ENCODE measurements at regions not wholly inside any gene's neighbourhood (a gene's known extent, or its start where the extent isn't known, plus 50 kb on each side); places are given as distances from the start of the nearest gene placed in this dataset.

DNA sequence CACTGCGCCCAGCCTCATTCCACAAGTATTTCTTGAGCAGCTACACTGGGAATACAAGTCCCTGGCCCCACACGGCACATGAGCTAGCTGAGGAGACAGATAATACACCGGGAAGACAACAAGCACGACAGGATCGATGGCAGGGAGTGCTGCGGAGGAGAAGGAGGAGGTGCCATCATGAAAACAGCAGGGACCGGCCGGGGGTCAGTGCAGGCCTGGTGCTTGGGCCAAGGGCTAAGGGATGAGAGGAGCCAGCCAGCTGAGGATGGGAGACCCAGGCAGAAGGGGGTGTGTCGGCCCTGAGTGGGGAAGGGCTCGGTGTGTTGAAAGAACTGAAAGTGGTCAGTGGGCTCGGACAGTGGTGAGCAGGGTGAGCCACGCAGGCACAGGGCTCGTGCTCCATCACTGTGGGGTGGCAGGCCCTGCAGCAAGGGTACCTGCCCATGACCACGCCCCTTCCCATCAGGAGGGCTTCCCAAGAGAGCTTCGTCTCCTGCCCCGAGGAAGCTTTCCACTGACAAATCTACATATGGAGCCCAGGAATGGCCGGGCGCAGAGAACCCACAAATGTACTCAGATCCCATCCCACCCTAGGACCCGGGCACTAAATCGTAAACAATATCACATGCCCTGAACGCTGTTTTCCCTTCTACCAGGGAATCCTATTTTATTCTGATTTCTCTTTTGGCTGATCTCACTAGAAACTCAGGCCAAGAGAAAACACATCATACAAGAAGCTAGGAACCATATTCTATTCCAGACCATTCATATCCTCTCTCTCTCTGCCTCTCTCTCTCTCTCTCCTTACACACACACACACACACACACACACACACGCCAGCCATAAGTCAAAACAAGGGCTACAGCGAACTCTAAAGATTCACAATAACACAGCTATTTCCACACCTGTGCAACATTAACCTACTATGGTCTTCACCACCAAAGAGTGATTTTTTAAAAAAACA is 50.7 kb upstream of the TNRC6C start:
- no peak for DNase-seq (ENCODE audit: low spot score)

DNA sequence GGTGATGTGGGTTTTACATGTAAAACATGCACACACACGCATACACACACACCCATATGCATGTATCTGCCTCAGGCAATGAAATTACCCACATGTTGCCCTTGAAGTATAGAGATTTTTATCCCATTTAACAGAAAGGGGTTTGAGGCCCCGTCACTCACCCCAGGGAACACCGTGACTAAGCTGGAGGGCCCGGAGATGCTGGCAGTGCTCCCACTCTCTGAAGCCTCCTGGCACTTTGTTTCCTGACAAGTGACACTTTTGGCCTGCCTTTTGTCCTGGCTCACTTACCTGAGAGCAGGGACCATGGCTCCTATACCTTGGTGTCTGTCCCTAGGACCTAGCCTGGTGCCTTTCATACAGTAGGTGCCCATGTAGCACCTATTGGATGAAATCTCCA is 50.0 kb upstream of the TNRC6C start:
- no peak for DNase-seq (ENCODE audit: low spot score)

All from left forelimb (tissue), 1 donor.